Ovary (tissue), 7 donors: ENCODE measurements at regions not wholly inside any gene's neighbourhood (a gene's known extent, or its start where the extent isn't known, plus 50 kb on each side); places are given as distances from the start of the nearest gene placed in this dataset. TPM values are rescaled to one million over a fixed set of nuclear protein-coding genes. Genes with fewer than 3 reads are reported as not detected.

Experiments used
- DNase-seq, 5 donors: peaks; one replicate each; pipeline ENCODE4 v3.0.0-alpha.2; 2019 to 2020
- H3K27ac ChIP-seq, 2 donors: fragments of 200-600 bp; one replicate each; pipeline versions ENCODE4 v1.5.1 to v1.8.0; 2019 to 2022
- H3K27me3 ChIP-seq: fragments of 200-600 bp; one replicate; pipeline ENCODE4 v1.8.0; 2022
- H3K36me3 ChIP-seq: fragments of 200-600 bp; sonication (generic); one replicate; pipeline ENCODE4 v1.5.1; 2019
- H3K4me1 ChIP-seq: one replicate; pipeline ENCODE4 v1.8.1; 2013; ENCODE audit warnings: mild to moderate bottlenecking, moderate library complexity; ENCODE audit not compliant: insufficient read depth
- H3K4me3 ChIP-seq: fragments of 200-600 bp; sonication (generic); one replicate; pipeline ENCODE4 v1.5.1; 2017
- H3K9me3 ChIP-seq, 2 donors: fragments of 200-600 bp in 1 of 2; sonication (generic) in 1 of 2; one replicate each; pipeline versions ENCODE4 v1.5.1 to v1.8.1; 2013 to 2019; ENCODE audit warnings: mild to moderate bottlenecking in 1 of 2, moderate library complexity in 1 of 2
- CTCF ChIP-seq, 3 donors: fragments of 450-650 bp in 2 of 3; fragments of 200-600 bp in 1 of 3; IDR thresholded peaks; one replicate each; pipeline versions ENCODE4 v1.5.1 to v1.8.0; 2016 to 2022; ENCODE audit warnings: antibody characterized with exemption in 3 of 3, mild to moderate bottlenecking in 1 of 3
- EP300 ChIP-seq: sonication (generic); formaldehyde crosslinking; IDR thresholded peaks from one replicate; pipeline ENCODE4 v1.6.1; 2017; ENCODE audit warnings: antibody characterized with exemption
- POLR2A ChIP-seq: fragments of 450-650 bp; IDR thresholded peaks from one replicate; pipeline ENCODE4 v1.6.1; 2017; ENCODE audit warnings: antibody characterized with exemption, mild to moderate bottlenecking, moderate library complexity
- WGBS, 3 donors: extraction: QIAGEN DNeasy Blood & Tissue Kit in 1 of 3; methylation state at CpG; one replicate each; pipeline versions ENCODE4 v1.1.5 to v1.1.7; 2013 to 2017; 5-methylcytosine and 5-hydroxymethylcytosine counted together
- intact Hi-C, 4 donors: fragments of 100-400 bp; cut with DNase I; formaldehyde crosslinking; loops; one replicate each; pipeline versions ENCODE4 v1.11.0 to v1.15.1; 2022 to 2023
- small RNA-seq: library from RNA; depleted of rRNA; stranded (forward); fragments of <200 nt; gene quantifications from one replicate; pipeline ENCODE3, GENCODE V24; 2016
- donor health status: DM: no; HTN: no; CAD: no; lungs with moderate emphysema.
- donor health status: DM: no; HTN: no; CAD: no.
- donor health status: Bipolar disorder and iron deficiency.
- donor health status: DM: no; HTN: no; CAD: no.
- donor health status: DM: yes; HTN: yes; CAD: no.

GRCh38 chr5:35284364-35284763 is 54.1 kb upstream of the PRLR start:
- DNase-seq: no peak
- no peak for TF ChIP-seq CTCF (IDR thresholded peaks at IDR 0.05)
- no peak for TF ChIP-seq EP300
- no peak for TF ChIP-seq POLR2A
- Histone ChIP-seq H3K9me3 (no peaks in the 10 kb centered on the region), H3K27me3 (no peaks in the 10 kb centered on the region), H3K4me3 (no peak overlapping the region), H3K36me3 (no peaks in the 10 kb centered on the region), H3K4me1 (no peaks in the 10 kb centered on the region), H3K27ac (no peak overlapping the region)
- intact Hi-C loops: no loop called here

- no peaks in the 10 kb centered on the region for H3K27me3 ChIP-seq
- no peak overlapping the region for H3K4me3 ChIP-seq
- no peaks in the 10 kb centered on the region for H3K36me3 ChIP-seq
- intact Hi-C loops: no loop called here
- TF ChIP-seq CTCF (IDR thresholded peaks at IDR 0.05) (no peak), POLR2A (no peak), EP300 (no peak)
- no peaks in the 10 kb centered on the region for H3K4me1 ChIP-seq
- no peak overlapping the region for H3K27ac ChIP-seq
- WGBS, 3 donors: 17 to 37% (median 25%) methylated on average over 1 of the region's 1 CpG
- no peaks in the 10 kb centered on the region for H3K9me3 ChIP-seq
- DNase-seq: no peak
Measured at GRCh38 chr5:35282810-35283209, 52.5 kb upstream of the PRLR start.

GRCh38 chr5:35281613-35282012 is 51.3 kb upstream of the PRLR start:
- 57 to 63% (median 57%) methylated on average over 2 of the region's 2 CpGs for WGBS, 3 donors
- Histone ChIP-seq H3K27me3 (no peaks in the 10 kb centered on the region), H3K27ac (no peak overlapping the region), H3K36me3 (no peaks in the 10 kb centered on the region), H3K4me3 (no peak overlapping the region), H3K9me3 (no peaks in the 10 kb centered on the region), H3K4me1 (no peaks in the 10 kb centered on the region)
- TF ChIP-seq CTCF (IDR thresholded peaks at IDR 0.05): no peak
- no peak for TF ChIP-seq EP300
- TF ChIP-seq POLR2A: no peak
- no peak for DNase-seq
- intact Hi-C loops: no loop called here

Small RNAs in the stretch of these regions (small RNA-seq; reads per million reads assigned to genes)
- not detected for gene RF00012
